CD4-positive, alpha-beta T cell treated with Interleukin-15 for 1 hour (primary cell): ENCODE measurements at regions not wholly inside any gene's neighbourhood (a gene's known extent, or its start where the extent isn't known, plus 50 kb on each side); places are given as distances from the start of the nearest gene placed in this dataset.
"Not testable (repeated sequence)": the region's sequence is repeated elsewhere in the genome, so short reads cannot be mapped to it uniquely, and the experiment has no call there.

Experiments used
- DNase-seq: peaks from one replicate; pipeline ENCODE4 v3.0.0-alpha.2; 2020

DNA sequence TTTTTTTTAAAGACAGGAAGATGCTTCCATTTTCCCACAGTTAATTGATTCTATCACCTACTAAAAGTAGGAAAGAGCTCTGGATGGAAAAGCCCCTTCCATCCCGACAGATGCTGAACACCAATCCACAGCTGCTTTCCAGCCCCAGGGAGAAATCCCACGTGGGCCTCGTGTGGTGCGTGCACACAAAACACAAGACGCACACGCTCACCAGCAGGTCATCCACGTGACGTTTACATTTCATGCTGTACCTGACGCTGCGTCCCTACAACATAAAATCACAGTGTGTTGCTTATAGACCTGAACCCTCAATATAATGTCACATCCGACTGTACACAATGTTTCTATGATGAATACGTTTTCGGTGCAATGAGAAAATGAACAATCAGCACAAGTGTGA lies 50.2 kb upstream of the DACT2 start:
- no peak for DNase-seq

DNA sequence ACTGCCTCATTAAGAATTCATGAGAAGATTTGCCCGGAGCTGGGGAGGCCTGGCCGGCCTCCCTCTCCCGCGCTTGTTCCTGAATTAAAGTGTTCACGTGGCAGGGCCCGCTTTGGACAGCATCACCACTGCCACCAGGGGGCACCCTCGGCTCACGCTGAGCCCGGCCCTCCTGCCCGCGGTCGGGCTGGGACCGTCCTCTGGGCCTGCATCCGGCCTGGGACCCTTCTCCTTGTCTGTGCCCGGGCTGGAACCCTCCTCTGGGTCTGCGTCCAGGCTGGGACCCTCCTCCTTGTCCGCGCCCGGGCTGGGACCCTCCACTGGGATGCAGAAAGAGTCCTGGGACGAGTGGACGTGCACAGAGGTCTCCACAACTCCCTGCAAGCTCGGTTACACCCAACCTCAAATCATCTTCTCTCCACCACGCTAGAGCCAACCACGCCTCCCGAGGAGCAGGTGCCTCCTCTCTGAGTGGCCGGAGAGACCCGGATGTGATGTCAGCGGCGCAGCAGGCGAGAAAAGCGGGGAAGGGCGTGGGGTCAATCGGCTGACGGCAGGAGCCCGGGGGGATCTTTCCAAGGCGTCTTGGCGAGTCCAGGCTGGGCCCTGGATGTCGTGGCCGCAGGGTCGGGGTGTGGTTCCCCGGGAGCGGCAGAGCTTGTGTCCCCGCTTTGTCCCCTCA lies 50.9 kb upstream of the DACT2 start:
- DNase-seq, result peak; percentile 14

DNA sequence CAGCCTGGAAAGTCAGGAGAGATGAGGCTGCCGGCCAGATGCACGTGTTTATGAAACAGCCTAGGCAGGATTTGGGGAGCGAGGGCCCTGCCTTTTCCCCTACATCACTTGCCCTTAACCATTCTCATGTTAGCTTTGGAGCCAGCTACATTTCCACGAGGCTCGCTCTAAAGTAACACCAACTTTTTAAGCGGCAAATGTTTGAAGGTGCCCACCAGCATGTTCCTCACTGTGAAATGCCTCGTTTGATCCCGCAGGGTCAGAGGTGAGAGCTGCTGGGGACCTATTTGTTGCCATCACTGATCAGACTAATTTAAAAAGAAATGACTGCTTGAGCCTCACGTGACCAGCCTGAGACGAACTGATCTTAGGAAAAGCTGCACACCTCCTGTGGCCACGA lies 51.6 kb upstream of the DACT2 start:
- no peak for DNase-seq

DNA sequence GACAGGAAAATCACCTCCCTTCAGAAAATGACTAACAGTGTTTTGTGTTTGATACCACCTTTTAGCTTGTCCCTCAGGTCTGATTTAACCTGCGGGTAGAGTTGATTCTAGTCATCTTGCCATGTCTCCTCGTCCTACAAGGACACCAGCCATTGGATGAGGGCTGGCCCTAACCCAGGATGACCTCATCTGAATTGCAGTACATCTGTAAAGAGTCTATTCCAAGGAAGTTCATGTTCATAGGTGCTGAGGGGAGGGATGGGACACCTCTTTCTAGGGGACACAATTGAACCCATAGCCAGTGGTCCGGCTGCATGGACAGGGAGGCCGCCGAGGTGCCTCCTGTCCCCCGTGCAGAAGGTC lies 52.0 kb upstream of the DACT2 start:
- no peak for DNase-seq

DNA sequence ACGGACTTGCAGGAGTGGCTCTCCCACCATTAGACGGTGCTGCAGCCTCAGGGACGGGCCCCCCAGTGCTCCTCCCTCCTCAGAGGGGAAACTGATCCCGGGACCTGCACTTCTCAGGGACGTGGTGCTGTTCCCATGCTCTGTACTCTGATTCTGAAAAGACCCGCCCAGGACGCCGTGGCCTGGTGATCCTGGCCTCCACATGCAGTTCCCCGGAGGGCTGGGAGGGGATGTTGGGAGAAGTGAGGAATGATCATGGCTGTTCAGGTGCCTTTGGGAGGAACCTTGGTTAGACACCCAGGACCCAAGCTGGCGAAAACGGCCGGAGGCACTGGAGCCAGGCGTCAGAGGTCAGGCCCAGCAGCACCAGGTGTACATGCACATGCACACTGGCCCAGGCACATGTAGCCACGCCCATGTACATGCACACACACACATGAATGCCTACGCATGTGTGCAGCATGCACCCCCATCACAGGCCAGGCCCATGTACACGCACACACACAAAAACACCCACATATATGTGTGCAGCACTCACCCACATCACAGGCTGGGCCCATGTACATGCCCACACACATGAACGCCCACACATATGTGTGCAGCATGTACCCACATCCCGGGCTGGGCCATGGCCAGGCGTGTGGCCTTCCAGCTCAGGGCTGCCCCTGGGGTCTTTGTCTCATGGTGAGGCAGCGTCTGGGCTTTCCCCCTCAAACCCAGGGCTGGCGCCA lies 52.6 kb upstream of the DACT2 start:
- peak; percentile 9 for DNase-seq

DNA sequence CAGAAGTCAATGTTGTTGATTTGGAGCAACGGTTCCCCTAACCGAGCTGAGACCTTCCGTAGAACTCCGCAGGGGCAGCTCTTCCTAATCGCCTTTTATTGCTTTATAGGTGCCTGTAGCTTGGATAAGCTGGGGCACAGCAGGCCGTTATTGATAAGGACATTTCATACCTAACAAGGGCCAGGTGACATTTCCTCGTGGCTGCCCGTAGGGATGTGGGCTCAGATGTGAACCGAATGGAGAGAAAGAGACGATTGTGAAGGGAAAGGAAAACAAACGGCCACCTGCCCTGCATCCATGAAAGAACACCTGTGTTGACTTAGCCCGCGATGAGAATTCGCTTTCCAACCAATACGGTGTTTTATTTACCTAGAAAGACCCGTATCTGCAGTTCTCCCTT lies 53.3 kb upstream of the DACT2 start:
- peak; percentile 0 for DNase-seq

DNA sequence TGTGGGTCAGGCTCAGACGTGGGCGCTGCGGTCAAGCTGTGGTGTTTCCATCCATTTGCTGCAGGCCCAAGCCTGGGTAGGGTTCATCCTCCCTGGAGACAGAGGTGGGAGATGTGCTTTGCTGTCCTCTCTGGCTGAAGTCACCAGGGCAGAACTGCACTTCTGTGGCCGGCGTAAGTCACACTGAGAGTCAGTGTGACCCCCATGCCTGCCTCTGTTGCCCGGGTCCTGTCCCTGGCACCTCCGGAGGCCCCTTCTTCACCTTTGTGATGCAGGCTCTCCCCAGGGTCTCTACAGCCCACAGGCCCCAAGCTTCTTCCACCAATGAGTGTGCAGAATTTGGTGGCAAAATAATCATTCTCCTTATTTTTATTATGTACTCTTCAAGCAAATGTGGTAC lies 53.8 kb upstream of the DACT2 start:
- DNase-seq, result peak; percentile 13

DNA sequence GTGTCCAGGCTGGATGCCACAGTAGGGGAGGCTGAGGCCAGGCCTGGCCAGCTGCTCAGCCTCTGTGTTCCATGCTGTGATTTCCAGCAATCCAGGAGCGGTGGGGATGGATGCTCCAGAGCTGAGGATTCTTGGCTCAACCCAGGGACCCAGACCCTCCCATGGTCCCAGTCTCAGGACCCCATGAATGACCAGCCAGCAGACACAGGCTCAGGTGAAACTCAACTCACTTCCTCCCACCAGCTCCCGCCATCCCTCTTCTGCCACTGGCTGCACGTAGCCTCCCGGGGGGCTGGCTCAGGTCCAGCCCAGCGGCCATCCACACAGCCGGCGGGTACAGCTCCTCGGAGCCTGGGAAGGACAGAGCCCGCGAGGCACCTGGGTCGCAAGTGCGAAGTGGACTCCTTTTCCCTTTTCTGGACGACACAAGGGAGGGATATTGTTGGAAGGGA lies 54.5 kb upstream of the DACT2 start:
- peak; percentile 15 for DNase-seq

DNA sequence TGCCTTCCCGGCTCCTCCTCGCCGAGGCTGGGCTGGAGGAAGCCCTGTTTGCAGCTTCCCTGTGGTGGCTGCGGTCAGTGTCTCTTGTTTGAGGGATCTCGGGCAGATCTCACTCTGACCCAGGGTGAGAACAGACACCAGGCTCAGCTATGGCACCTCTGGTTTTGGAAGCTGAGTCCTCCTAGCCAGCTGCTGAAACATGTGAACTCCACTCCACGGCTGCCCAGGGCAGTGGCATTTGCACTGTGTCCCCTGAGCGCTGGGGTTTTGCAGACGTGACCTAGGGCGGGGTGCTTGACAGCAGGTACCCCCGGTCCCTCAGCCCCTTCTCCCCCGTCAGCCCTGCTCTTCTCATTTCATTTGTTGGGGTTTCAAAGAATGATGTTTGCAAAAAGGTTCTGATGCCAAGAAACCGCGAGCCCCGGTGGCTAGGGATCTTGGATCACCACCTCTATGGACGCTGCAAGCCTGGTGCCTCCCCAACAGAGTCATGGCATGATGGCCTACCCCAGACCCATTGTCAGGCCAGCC lies 55.0 kb upstream of the DACT2 start:
- peak; percentile 14 for DNase-seq

DNA sequence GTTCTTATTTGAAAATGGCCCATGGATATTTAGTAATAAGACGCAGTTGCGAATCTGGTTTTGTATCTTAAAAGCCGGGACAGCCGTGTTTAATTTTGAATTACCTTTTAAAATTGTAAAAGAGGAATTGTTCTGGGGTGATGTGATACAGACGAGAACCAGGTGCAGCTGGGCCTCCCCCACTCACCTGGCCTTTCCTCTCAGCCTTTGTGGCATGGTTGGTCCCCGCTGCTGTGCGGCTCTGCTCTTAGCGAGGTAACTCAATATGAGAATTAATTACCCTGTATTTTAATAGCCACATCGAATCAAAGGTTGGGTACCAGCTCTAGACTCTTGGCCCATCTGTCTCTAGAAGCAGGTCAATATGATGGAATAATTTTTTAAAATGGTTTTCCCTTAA lies 56.5 kb upstream of the DACT2 start:
- peak; percentile 1 for DNase-seq

DNA sequence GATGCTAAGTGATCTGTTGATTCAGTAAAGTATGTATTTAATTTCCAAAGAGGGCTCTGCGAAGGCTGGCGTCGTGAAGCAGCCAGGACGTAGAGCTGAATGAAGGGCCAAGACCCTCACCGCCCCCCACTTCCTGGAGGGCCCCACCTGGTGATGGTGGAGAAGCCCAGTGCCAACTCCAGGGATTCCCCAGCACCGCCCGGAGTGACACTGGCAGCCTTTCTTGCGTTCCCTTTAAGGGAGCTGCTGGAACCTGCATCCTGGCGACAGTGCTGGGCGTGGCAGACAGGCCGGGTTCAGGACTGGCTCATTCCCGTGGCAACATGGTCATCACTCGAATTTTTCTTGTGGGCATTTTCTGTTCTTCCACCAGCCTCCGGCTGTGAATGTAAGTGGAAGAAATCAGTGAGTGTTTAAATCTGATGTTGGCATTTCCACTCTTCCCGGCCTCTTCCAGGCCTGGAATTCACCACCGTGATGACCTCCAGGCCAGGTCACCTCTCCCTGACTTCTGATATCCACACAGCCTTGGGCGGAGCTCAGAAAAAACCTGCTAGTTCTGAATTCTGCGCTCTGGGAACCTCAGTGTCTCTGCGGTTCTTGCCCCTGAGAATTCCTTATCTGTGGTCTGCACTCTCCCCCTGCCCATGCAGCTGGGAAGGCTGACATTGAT lies 57.4 kb upstream of the DACT2 start:
- peak; percentile 16 for DNase-seq

DNA sequence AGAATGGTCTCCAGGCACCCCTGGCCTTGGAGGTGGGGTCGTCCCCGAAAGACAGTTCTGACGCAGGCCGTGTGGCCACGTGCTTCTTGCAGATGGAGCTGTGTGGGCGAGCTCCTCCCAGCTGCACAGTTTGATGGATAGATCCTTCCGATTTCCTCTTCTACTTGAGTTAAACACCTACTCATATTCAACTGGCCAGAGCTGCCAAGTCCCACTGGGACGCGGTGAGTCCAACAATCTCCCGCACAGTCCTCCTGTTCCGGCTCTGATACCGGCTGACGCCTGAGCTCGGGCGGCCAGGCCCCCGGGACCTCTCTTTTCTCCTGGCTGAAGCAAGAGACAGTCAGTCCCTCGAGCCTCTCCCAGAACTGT lies 57.9 kb upstream of the DACT2 start:
- no peak for DNase-seq

DNA sequence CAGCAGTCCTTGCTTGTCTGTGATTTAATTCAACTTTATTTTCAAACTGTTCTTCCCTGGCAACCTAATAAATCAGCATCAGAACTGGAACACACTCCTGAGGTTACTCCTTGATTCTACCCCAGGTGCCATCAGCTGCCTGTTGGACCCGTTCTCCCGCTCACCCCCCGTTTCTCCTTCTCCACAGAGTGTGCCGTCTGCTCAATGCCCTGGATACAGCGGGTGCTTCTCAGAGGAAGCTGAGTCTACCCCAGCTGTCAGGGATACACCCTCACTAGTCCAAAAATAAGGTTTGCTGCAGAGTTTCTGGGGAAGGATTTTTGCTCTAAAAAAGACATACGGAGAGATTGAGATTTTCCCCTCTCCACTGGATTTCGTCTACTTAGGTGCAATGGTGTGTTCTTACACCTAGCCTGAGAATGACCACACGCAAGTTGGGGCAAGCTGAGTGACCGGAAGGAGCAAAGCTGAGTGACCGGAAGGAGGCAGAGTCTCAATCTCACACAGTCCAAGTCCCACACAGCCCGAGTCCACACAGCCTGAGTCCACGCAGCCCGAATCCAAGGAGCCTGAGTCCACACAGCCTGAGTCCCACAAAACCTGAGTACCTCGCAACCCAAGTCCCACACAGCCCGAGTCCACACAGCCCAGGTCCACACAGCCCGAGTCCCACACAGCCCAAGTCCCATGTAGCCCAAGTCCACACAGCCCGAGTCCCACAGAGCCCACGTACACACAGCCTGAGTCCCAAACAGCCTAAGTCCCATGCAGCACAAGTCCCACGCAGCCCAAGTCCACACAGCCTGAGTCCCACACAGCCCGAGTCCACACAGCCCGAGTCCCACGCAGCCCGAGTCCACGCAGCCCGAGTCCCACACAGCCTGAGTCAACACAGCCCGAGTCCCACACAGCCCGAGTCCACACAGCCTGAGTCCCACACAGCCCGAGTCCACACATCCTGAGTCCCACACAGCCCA lies 58.6 kb upstream of the DACT2 start:
- peak; percentile 10 for DNase-seq

DNA sequence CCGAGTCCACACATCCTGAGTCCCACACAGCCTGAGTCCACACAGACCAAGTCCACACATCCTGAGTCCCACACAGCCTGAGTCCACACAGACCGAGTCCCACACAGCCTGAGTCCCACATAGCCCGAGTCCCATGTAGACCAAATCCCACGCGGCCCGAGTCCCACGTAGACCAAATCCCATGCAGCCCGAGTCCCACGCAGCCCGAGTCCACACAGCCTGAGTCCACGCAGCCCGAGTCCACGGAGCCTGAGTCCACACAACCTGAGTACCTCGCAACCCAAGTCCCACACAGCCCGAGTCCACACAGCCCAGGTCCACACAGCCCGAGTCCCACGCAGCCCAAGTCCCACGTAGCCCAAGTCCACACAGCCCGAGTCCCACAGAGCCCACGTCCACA lies 60.0 kb upstream of the DACT2 start:
- peak; percentile 10 for DNase-seq

DNA sequence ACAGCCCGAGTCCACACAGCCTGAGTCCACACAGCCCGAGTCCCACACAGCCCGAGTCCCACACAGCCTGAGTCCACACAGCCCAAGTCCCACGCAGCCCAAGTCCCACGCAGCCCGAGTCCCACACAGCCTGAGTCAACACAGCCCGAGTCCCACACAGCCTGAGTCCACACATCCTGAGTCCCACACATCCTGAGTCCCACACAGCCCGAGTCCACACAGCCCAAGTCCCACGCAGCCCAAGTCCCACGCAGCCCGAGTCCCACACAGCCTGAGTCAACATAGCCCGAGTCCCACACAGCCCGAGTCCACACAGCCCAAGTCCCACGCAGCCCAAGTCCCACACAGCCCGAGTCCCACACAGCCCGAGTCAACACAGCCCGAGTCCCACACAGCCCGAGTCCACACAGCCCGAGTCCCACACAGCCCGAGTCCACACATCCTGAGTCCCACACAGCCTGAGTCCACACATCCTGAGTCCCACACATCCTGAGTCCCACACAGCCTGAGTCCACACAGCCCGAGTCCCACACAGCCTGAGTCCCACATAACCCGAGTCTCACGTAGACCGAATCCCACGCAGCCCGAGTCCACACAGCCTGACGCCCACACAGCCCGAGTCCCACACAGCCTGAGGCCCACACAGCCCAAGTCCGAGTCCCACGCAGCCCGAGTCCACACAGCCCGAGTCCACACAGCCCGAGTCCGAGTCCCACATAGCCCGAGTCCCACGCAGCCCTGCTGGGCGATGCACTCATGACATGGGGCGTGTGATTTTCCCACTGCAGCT lies 60.6 kb upstream of the SMOC2 start:
- DNase-seq, result not testable (repeated sequence)

DNA sequence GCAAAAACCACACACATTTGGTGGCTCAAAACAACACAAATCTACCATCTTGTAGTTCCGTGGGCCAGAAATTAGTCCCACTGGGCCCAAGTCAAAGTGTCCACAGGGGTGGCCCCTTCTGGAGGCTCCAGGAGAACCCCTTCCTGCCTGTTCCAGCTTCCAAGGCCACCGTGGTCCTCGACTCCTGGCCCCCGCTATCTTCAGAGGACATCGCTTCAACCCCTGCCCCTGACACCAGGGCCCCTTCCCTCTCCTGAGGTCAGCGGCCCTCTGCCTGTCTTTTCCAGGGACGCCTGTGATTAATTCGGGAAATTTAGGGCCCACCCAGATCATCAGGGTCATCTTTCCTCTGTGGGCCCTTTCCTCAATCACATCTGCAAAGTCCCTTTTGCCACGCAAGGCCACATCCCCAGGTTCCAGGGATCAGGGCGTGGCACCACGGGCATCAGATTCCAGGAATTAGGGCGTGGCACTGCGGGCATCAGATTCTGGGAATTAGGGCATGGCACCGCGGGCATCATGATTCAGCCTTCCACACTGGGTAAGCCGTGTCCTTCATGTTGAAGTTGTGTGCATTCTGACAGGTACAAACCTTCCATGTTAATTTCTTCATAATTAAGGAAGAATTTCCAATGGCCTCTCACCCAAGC lies 59.9 kb upstream of the SMOC2 start:
- DNase-seq, result no peak

DNA sequence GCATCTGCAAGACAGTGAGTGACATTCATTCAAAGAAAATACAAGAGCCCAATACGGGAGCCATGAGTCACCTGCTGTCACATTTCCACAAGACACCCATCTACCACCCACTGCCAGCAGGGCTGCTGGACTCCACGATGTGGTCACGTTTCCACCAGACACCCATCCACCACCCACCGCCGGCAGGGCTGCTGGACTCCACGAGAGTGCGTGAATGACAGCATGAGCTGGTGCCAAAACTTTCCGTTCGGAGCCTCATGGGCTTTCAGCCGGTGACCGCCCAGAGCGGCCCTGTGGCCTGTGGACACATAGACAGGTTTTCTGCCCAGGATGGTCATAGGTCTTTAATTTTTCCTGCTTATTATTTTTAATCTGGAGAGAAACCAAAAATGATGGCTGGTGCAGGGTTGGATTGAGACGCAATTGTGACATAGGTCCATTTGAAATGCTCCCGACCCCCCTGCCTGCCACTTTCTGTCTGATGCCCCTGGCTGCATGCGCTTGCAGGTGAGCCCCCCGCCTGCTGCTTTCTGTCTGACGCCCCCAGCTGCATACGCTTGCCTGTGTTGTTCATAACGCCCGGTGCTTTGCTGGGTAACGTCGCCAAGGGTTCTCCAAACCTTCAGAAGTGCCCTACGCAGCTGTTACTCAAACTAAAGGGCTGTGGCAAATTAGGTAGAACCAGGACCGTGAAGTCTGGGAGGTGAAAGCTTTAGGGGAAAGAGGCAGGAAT lies 59.1 kb upstream of the SMOC2 start:
- DNase-seq, result no peak

DNA sequence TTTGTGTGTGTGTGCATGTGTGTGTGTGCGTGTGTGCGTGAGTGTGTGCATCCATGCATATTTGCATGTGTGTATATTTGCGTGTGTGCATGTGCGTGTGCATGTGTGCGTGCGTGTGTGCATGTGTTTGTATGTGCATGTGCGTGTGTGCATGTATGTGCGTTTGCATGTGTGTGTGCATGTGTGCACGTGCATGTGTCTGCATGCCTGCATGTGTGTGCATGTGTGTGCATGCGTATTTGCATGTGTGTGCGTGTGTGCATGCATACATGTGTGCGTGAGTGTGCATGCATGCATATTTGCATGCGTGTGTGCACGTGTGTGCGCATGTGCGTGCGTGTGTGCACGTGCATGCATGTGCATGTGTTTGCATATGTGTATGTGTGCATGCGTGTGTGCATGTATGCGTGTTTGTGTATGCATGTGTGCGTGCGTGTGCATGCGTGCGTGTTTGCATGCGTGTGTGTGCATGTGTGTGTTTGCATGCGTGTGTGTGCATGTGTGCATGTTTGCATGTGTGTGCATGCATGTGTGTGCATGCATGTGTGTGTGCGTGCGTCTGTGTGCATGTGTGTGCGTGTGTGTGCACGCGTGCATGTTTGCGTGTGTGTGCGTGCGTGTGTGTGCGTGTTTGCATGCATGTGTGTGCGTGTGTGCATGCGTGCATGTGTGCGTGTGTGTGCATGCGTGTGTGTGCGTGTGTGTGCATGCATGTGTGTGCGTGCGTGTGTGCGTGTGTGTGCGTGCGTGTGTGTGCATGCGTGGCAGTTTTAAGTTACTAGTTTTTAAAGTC lies 57.7 kb upstream of the SMOC2 start:
- no peak for DNase-seq
